SK-N-SH (cell line): ENCODE measurements at regions not wholly inside any gene's neighbourhood (a gene's known extent, or its start where the extent isn't known, plus 50 kb on each side); places are given as distances from the start of the nearest gene placed in this dataset.
A peak's percentile ranks its signal among the peaks of the same experiment; 100 is the strongest.

ENCODE experiments used
- CTCF ChIA-PET: fragments of 300-600, 350-600 bp; formaldehyde crosslinking; extraction: SDS; loops from one replicate; lab custom pipeline; 2021; lab: Yijun Ruan, JAX
- POLR2A ChIA-PET: fragments of 350-600 bp; sonication (Branson Sonifier 250); formaldehyde crosslinking; extraction: SDS; loops from one replicate; lab custom pipeline; 2020; ENCODE audit warnings: antibody characterized with exemption, inconsistent platforms; lab: Yijun Ruan, JAX
- DNase-seq: peaks from one replicate; pipeline ENCODE4 v3.0.0; 2012
- H2AFZ ChIP-seq: fragments of 200-600 bp; sonication (generic); 2 replicates; pipeline ENCODE4 v1.8.1; 2016; ENCODE audit warnings: antibody characterized with exemption, mild to moderate bottlenecking, low read depth
- H3F3A ChIP-seq: fragments of 200-600 bp; sonication (generic); replicated peaks from 2 replicates; pipeline ENCODE3; 2016; ENCODE audit warnings: antibody characterized with exemption, mild to moderate bottlenecking; ENCODE audit not compliant: insufficient read depth
- H3K27ac ChIP-seq, 2 experiments: fragments of 200-500 bp in 1 of 2; fragments of 200-600 bp in 1 of 2; sonication (Bioruptor generic) in 1 of 2; sonication (generic), shearing (Covaris generic) in 1 of 2; 2 replicates each; pipeline versions ENCODE4 v1.5.1 to v1.6.1; 2014 to 2016; ENCODE audit warnings: low read depth in 2 of 2, inconsistent platforms in 1 of 2, low read length in 1 of 2, mild to moderate bottlenecking in 1 of 2, mixed read lengths in 1 of 2
- H3K27me3 ChIP-seq: fragments of 200-600 bp; sonication (generic), shearing (Covaris generic); 2 replicates; pipeline ENCODE4 v1.6.1; 2016; ENCODE audit warnings: mixed run types; ENCODE audit not compliant: insufficient read depth
- H3K36me3 ChIP-seq, 2 experiments: fragments of 200-500 bp in 1 of 2; fragments of 200-600 bp in 1 of 2; sonication (Bioruptor generic) in 1 of 2; sonication (generic) in 1 of 2; replicated peaks in 1 of 2; 2 replicates each; pipeline versions ENCODE3 to v1.5.1; 2014 to 2016; ENCODE audit warnings: low read length in 1 of 2, mild to moderate bottlenecking in 1 of 2; ENCODE audit not compliant: insufficient read depth in 2 of 2, control insufficient read depth in 1 of 2
- H3K4me1 ChIP-seq, 2 experiments: fragments of 200-500 bp in 1 of 2; fragments of 200-600 bp in 1 of 2; sonication (Bioruptor generic) in 1 of 2; sonication (generic), shearing (Covaris generic) in 1 of 2; 2 replicates each; pipeline versions ENCODE4 v1.5.1 to v1.6.1; 2014 to 2016; ENCODE audit warnings: low read depth in 1 of 2, low read length in 1 of 2, mixed run types in 1 of 2; ENCODE audit not compliant: insufficient read depth in 2 of 2, control insufficient read depth in 1 of 2
- H3K4me2 ChIP-seq: fragments of 200-600 bp; sonication (generic), shearing (Covaris generic); 2 replicates; pipeline ENCODE4 v1.6.1; 2017; ENCODE audit warnings: mixed run types
- H3K4me3 ChIP-seq, 2 experiments: fragments of 200-500 bp in 1 of 2; fragments of 200-600 bp in 1 of 2; sonication (Bioruptor generic) in 1 of 2; sonication (generic), shearing (Covaris generic) in 1 of 2; 2 replicates each; pipeline versions ENCODE4 v1.5.1 to v1.8.1; 2014 to 2016; ENCODE audit warnings: low read depth in 2 of 2, inconsistent platforms in 1 of 2, low read length in 1 of 2, mild to moderate bottlenecking in 1 of 2, mixed read lengths in 1 of 2, moderate library complexity in 1 of 2
- H3K79me2 ChIP-seq: fragments of 200-600 bp; sonication (generic); 2 replicates; pipeline ENCODE4 v1.8.1; 2017; ENCODE audit warnings: mild to moderate bottlenecking; ENCODE audit not compliant: insufficient read depth
- H3K9ac ChIP-seq: fragments of 200-600 bp; sonication (generic); 2 replicates; pipeline ENCODE4 v1.6.1; 2017; ENCODE audit warnings: mixed run types
- H3K9me2 ChIP-seq: fragments of 200-600 bp; sonication (generic); 2 replicates; pipeline ENCODE4 v1.6.1; 2017; ENCODE audit warnings: mixed run types
- H3K9me3 ChIP-seq: fragments of 200-600 bp; sonication (generic); 2 replicates; pipeline ENCODE4 v1.6.1; 2017; ENCODE audit warnings: mixed run types, mild to moderate bottlenecking, moderate library complexity
- H4K20me1 ChIP-seq: fragments of 200-600 bp; sonication (generic); 2 replicates; pipeline ENCODE4 v1.6.1; 2017; ENCODE audit warnings: mild to moderate bottlenecking, mixed run types; ENCODE audit not compliant: insufficient read depth
- ELF1 ChIP-seq: IDR thresholded peaks from 2 replicates; pipeline ENCODE4 v1.4.0; 2012
- EP300 ChIP-seq, 2 experiments: IDR thresholded peaks; 2 replicates each; pipeline versions ENCODE4 v1.4.0 to v1.6.1; 2012; ENCODE audit warnings: borderline replicate concordance in 1 of 2, low read depth in 1 of 2, low read length in 1 of 2
- EZH2phosphoT487 ChIP-seq: fragments of 200-600 bp; sonication (generic); IDR thresholded peaks from 2 replicates; pipeline ENCODE4 v1.6.1; 2017; ENCODE audit warnings: low read depth, mixed run types, mild to moderate bottlenecking, antibody characterized with exemption, moderate library complexity, borderline replicate concordance
- FOSL2 ChIP-seq: IDR thresholded peaks from 2 replicates; pipeline ENCODE4 v1.4.0; 2012; ENCODE audit warnings: low read depth, mild to moderate bottlenecking, moderate library complexity, borderline replicate concordance
- GABPA ChIP-seq: IDR thresholded peaks from 2 replicates; pipeline ENCODE4 v1.4.0; 2012; ENCODE audit warnings: low read depth, mild to moderate bottlenecking
- GATA2 ChIP-seq: sonication (generic); formaldehyde crosslinking; IDR thresholded peaks from 2 replicates; pipeline ENCODE4 v1.5.0; 2020; ENCODE audit warnings: mild to moderate bottlenecking, missing genetic modification reagents
- MEF2A ChIP-seq: IDR thresholded peaks from 2 replicates; pipeline ENCODE4 v1.4.0; 2012; ENCODE audit warnings: low read depth, borderline replicate concordance
- MXI1 ChIP-seq: IDR thresholded peaks from 2 replicates; pipeline ENCODE4 v1.6.1; 2012; ENCODE audit warnings: mild to moderate bottlenecking, low read depth, low read length, improper control_type of control experiment
- NFIC ChIP-seq: IDR thresholded peaks from 2 replicates; pipeline ENCODE4 v1.4.0; 2012; ENCODE audit warnings: borderline replicate concordance
- NRF1 ChIP-seq: IDR thresholded peaks from 2 replicates; pipeline ENCODE4 v1.6.1; 2012; ENCODE audit warnings: low read depth, mild to moderate bottlenecking, low read length
- POLR2AphosphoS5 ChIP-seq: IDR thresholded peaks from 2 replicates; pipeline ENCODE4 v1.6.1; 2012; ENCODE audit warnings: low read depth, low read length
- RCOR1 ChIP-seq: fragments of 150-350 bp; IDR thresholded peaks from 2 replicates; pipeline ENCODE4 v1.6.1; 2017; ENCODE audit warnings: antibody characterized with exemption, low read length
- RXRA ChIP-seq: IDR thresholded peaks from 2 replicates; pipeline ENCODE4 v1.4.0; 2012; ENCODE audit warnings: low read depth, mild to moderate bottlenecking, borderline replicate concordance
- SIN3A ChIP-seq: IDR thresholded peaks from 2 replicates; pipeline ENCODE4 v1.6.1; 2012; ENCODE audit warnings: low read depth, mild to moderate bottlenecking, low read length, moderate library complexity, borderline replicate concordance
- TCF12 ChIP-seq: IDR thresholded peaks from 2 replicates; pipeline ENCODE4 v1.4.0; 2012
- whole genome bisulfite sequencing: methylation state at CpG from one replicate; pipeline ENCODE4 v1.1.6; 2017; ENCODE audit warnings: low lambda C conversion rate; 5-methylcytosine and 5-hydroxymethylcytosine counted together
- TF ChIP-seq, protein P1 (sequence below): fragments of 150-350 bp; IDR thresholded peaks from 2 replicates; pipeline ENCODE4 v1.6.1; 2017; ENCODE audit warnings: antibody characterized with exemption, low read length, low read depth, borderline replicate concordance
- TF ChIP-seq, protein P2 (sequence below): IDR thresholded peaks from 2 replicates; pipeline ENCODE4 v1.4.0; 2012; ENCODE audit warnings: low read depth, borderline replicate concordance
- TF ChIP-seq, protein P3 (sequence below): fragments of 200-600 bp; sonication (generic); IDR thresholded peaks from 2 replicates; pipeline ENCODE4 v1.6.1; 2017; ENCODE audit warnings: antibody characterized with exemption, mild to moderate bottlenecking, moderate library complexity

DNA sequence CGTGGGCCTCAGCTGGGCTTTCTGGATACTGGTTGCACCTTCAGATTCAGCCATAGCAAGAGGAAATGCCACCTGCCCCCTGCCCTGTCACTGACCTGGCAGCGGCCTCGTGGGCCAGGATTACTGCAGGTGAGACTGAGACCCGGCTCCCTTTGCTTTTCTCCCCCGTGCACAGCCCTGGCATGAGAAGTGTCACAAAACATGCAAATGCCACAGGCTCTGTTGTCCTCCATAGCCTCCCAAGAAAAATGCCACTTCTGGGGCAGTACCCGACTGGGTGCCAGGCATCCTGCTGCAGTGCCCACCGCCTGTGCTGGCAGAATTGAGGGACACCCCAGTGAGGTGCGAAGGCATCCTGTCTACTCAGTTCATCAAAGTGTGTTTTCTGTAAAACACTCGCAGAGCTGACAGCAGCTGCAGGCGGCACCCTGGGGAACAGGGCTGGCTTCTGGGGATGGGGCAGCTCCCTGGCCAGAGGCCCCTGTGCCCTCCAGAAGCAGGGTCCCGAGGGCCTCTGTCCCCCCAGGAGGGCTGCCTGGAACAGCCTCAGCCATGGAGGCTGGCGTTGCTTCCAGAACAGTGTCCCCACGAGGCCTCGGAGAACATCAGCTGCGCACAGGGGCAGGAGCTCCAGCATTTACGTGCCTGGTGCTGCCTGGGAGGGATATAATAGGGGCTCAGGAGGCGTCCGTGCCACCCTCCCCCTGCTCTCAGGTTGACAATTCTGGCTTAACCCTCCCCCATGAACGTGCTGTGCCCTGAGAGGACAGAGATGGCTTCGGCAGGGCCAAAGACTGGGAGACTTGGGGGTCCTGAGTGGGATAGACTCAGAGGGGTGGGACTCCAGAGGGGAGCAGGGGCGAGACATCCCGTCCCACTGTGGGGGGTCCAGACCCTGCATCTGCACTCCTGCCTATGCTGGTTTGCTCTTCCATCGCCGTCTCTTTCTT, 99.5 kb upstream of the NKX1-1 start:
- TF ChIP-seq GATA2 (CRISPR knock-in tag) (no peak), RCOR1 (no peak), RXRA (no peak), MXI1 (no peak), EZH2phosphoT487 (no peak), SIN3A (no peak), NFIC (no peak), TCF12 (no peak), FOSL2 (no peak), ELF1 (no peak), NRF1 (no peak), POLR2AphosphoS5 (no peak), MEF2A (no peak), GABPA (no peak)
- TF ChIP-seq, protein P1, sequence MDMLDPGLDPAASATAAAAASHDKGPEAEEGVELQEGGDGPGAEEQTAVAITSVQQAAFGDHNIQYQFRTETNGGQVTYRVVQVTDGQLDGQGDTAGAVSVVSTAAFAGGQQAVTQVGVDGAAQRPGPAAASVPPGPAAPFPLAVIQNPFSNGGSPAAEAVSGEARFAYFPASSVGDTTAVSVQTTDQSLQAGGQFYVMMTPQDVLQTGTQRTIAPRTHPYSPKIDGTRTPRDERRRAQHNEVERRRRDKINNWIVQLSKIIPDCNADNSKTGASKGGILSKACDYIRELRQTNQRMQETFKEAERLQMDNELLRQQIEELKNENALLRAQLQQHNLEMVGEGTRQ, result no peak
- H3K9ac ChIP-seq, result no peak overlapping the region
- H2AFZ ChIP-seq, result no peak overlapping the region
- H3K4me1 ChIP-seq, result no peaks in the 10 kb centered on the region
- H3K27ac ChIP-seq, result no peak overlapping the region
- H3K4me2 ChIP-seq, result no peak overlapping the region
- peak; percentile 25 for DNase-seq
- H3F3A ChIP-seq, result no peaks in the 10 kb centered on the region
- no peaks in the 10 kb centered on the region for H3K36me3 ChIP-seq
- no peaks in the 10 kb centered on the region for H3K9me2 ChIP-seq
- H3K4me3 ChIP-seq, result no peak overlapping the region
- peaks cover 47% of the 10 kb centered on the region for H3K27me3 ChIP-seq
- ChIA-PET POLR2A (no interaction called here), CTCF (interaction anchor here (1.0 to 1.4 kb wide), 2 partner anchors 43 to 124 kb away, joined by 3 to 4 read pairs; no protein-coding TSS in a partner anchor)
- H3K79me2 ChIP-seq, result no peaks in the 10 kb centered on the region
- no peaks in the 10 kb centered on the region for H4K20me1 ChIP-seq
- WGBS, result 22% methylated on average over 11 of the region's 24 CpGs
- no peaks in the 10 kb centered on the region for H3K9me3 ChIP-seq

DNA sequence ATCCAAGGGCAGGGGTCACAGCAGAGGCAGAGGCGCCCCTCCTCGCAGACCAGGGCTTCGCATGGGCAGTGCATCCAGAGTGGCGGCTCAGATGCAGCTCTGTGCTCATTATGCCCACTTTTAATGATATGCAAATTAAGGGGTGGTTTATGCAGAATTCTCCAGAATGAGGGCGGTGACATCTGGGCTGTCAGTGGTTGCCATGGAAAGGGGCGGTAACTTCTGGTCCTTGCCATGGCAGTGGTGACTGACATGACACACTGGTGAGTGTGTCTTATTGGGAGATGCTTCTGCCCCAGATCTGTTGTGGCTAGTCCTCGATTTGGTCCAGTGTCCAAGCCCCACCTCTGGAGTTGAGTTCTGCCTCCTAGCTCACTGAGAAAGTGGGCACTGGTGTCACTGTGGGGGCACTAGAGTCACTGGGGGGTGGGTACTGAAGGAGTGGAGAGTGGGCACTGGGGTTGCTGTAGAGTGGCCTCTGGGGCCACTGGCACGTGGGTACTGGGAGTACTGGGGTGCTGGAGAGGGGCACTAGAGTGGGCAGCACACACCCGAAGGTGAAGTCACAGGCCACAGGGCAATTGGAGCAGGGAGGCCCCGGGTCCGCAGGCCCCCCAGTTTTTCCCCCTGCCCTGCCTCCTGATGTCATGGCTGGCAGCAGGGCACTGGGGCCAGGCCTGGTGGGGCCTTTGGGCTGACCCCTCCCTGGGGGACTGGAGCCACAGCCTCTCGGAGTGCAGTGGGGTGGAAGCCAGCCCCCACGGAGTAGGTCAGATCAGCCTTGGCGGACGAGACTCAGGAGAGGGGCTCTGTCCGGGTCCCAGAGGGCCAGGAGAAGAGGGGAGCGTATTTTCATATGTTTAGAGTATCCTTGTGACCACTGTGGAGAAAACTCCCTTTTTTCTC, 98.6 kb upstream of the NKX1-1 start:
- Histone ChIP-seq H4K20me1 (no peaks in the 10 kb centered on the region), H3K27me3 (peaks cover 52% of the 10 kb centered on the region), H3K27ac (no peak overlapping the region), H3K36me3 (no peaks in the 10 kb centered on the region), H3K9me3 (no peaks in the 10 kb centered on the region), H3K9ac (no peak overlapping the region), H3K4me3 (no peak overlapping the region), H3K4me1 (no peaks in the 10 kb centered on the region), H3K4me2 (no peak overlapping the region), H3K79me2 (no peaks in the 10 kb centered on the region), H2AFZ (no peak overlapping the region), H3K9me2 (no peaks in the 10 kb centered on the region), H3F3A (no peaks in the 10 kb centered on the region)
- peak; percentile 18 for DNase-seq
- ChIA-PET POLR2A (no interaction called here), CTCF (interaction anchor here (1.0 kb wide), 1 partner anchor 43 kb away, joined by 3 read pairs; no protein-coding TSS in a partner anchor)
- 47% methylated on average over 11 of the region's 17 CpGs for WGBS
- no peak for TF ChIP-seq NFIC
- TF ChIP-seq TCF12, result no peak
- no peak for TF ChIP-seq MXI1
- TF ChIP-seq, protein P1, result no peak
- TF ChIP-seq, protein P2, sequence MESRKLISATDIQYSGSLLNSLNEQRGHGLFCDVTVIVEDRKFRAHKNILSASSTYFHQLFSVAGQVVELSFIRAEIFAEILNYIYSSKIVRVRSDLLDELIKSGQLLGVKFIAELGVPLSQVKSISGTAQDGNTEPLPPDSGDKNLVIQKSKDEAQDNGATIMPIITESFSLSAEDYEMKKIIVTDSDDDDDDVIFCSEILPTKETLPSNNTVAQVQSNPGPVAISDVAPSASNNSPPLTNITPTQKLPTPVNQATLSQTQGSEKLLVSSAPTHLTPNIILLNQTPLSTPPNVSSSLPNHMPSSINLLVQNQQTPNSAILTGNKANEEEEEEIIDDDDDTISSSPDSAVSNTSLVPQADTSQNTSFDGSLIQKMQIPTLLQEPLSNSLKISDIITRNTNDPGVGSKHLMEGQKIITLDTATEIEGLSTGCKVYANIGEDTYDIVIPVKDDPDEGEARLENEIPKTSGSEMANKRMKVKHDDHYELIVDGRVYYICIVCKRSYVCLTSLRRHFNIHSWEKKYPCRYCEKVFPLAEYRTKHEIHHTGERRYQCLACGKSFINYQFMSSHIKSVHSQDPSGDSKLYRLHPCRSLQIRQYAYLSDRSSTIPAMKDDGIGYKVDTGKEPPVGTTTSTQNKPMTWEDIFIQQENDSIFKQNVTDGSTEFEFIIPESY, result no peak
- TF ChIP-seq EZH2phosphoT487, result no peak
- no peak for TF ChIP-seq EP300 (IDR thresholded peaks at IDR 0.05; ENCODE audit: borderline replicate concordance in 1 of 2, low read depth in 1 of 2, low read length in 1 of 2)
- no peak for TF ChIP-seq MEF2A
- no peak for TF ChIP-seq NRF1
- TF ChIP-seq FOSL2, result no peak
- no peak for TF ChIP-seq RCOR1
- TF ChIP-seq, protein P3, sequence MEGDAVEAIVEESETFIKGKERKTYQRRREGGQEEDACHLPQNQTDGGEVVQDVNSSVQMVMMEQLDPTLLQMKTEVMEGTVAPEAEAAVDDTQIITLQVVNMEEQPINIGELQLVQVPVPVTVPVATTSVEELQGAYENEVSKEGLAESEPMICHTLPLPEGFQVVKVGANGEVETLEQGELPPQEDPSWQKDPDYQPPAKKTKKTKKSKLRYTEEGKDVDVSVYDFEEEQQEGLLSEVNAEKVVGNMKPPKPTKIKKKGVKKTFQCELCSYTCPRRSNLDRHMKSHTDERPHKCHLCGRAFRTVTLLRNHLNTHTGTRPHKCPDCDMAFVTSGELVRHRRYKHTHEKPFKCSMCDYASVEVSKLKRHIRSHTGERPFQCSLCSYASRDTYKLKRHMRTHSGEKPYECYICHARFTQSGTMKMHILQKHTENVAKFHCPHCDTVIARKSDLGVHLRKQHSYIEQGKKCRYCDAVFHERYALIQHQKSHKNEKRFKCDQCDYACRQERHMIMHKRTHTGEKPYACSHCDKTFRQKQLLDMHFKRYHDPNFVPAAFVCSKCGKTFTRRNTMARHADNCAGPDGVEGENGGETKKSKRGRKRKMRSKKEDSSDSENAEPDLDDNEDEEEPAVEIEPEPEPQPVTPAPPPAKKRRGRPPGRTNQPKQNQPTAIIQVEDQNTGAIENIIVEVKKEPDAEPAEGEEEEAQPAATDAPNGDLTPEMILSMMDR, result no peak
